H1 (cell line): ENCODE measurements at regions not wholly inside any gene's neighbourhood (a gene's known extent, or its start where the extent isn't known, plus 50 kb on each side); places are given as distances from the start of the nearest gene placed in this dataset.

Experiments used
- CTCF ChIP-seq, 3 experiments: IDR thresholded peaks; 1 replicate in 2 of 3; 2 replicates in 1 of 3; pipeline versions ENCODE4 v1.5.1 to v1.6.1; 2011; ENCODE audit warnings: low read length in 3 of 3, mild to moderate bottlenecking in 3 of 3, inconsistent platforms in 2 of 3, low read depth in 1 of 3, moderate library complexity in 1 of 3; ENCODE audit not compliant: insufficient read depth in 1 of 3; ENCODE audit errors: control extremely low read depth in 1 of 3
- EP300 ChIP-seq, 2 experiments: IDR thresholded peaks; 1 replicate in 1 of 2; 2 replicates in 1 of 2; pipeline ENCODE4 v1.6.1; 2011 to 2012; ENCODE audit warnings: low read depth in 2 of 2, low read length in 2 of 2, mild to moderate bottlenecking in 2 of 2, borderline replicate concordance in 1 of 2, inconsistent platforms in 1 of 2, moderate library complexity in 1 of 2
- POLR2A ChIP-seq, 2 experiments: IDR thresholded peaks; 1 replicate in 1 of 2; 2 replicates in 1 of 2; pipeline ENCODE4 v1.6.1; 2011; ENCODE audit warnings: low read depth in 2 of 2, low read length in 2 of 2, mild to moderate bottlenecking in 2 of 2; ENCODE audit errors: control extremely low read depth in 1 of 2
- POLR2AphosphoS5 ChIP-seq: IDR thresholded peaks from 2 replicates; pipeline ENCODE4 v1.6.1; 2011; ENCODE audit warnings: low read depth, low read length

GRCh38 chr2:136420346-136420745 lies 302.4 kb upstream of the CXCR4 start:
- TF ChIP-seq POLR2A (IDR thresholded peaks at IDR 0.05; ENCODE audit: control extremely low read depth in 1 of 2, low read depth in 2 of 2, low read length in 2 of 2) (no peak), CTCF (IDR thresholded peaks at IDR 0.05; ENCODE audit: control extremely low read depth in 1 of 3, insufficient read depth in 1 of 3, low read depth in 1 of 3, low read length in 3 of 3) (no peak), EP300 (IDR thresholded peaks at IDR 0.05; ENCODE audit: borderline replicate concordance in 1 of 2, low read depth in 2 of 2, low read length in 2 of 2) (no peak), POLR2AphosphoS5 (no peak)
